ENCODE measurements at regions not wholly inside any gene's neighbourhood (a gene's known extent, or its start where the extent isn't known, plus 50 kb on each side); places are given as distances from the start of the nearest gene placed in this dataset.

- Mint-ChIP-seq H3K4me1 (ENCODE audit: low read depth) (no peaks in the 10 kb centered on the region), H3K27ac (ENCODE audit: unreplicated experiment) (no peak overlapping the region), H3K4me3 (ENCODE audit: unreplicated experiment) (no peak overlapping the region), H3K27me3 (ENCODE audit: low read depth) (peaks cover 2% of the 10 kb centered on the region), H3K36me3 (ENCODE audit: low read depth) (no peaks in the 10 kb centered on the region), H3K9me3 (ENCODE audit: low read depth) (no peaks in the 10 kb centered on the region)
- TF ChIP-seq CTCF (IDR thresholded peaks at IDR 0.05) = no peak
- no peak for DNase-seq (ENCODE audit: low spot score)
Measured at GRCh38 chr4:84177831-84178542, 321.1 kb downstream of the NKX6-1 start.

- no peak for TF ChIP-seq CTCF (IDR thresholded peaks at IDR 0.05)
- Mint-ChIP-seq H3K27ac (ENCODE audit: unreplicated experiment) (no peak overlapping the region), H3K27me3 (ENCODE audit: low read depth) (peaks cover 2% of the 10 kb centered on the region), H3K9me3 (ENCODE audit: low read depth) (no peaks in the 10 kb centered on the region), H3K4me3 (ENCODE audit: unreplicated experiment) (no peak overlapping the region), H3K4me1 (ENCODE audit: low read depth) (no peaks in the 10 kb centered on the region), H3K36me3 (ENCODE audit: low read depth) (no peaks in the 10 kb centered on the region)
- no peak for DNase-seq (ENCODE audit: low spot score)
Measured at GRCh38 chr4:84176016-84176415, 323.1 kb downstream of the NKX6-1 start.

GRCh38 chr4:84171871-84172270 is 327.2 kb downstream of the NKX6-1 start:
- Mint-ChIP-seq H3K4me3 (ENCODE audit: unreplicated experiment) (no peak overlapping the region), H3K4me1 (ENCODE audit: low read depth) (no peaks in the 10 kb centered on the region), H3K27me3 (ENCODE audit: low read depth) (peaks cover 6% of the 10 kb centered on the region), H3K27ac (ENCODE audit: unreplicated experiment) (no peak overlapping the region), H3K9me3 (ENCODE audit: low read depth) (no peaks in the 10 kb centered on the region), H3K36me3 (ENCODE audit: low read depth) (no peaks in the 10 kb centered on the region)
- no peak for DNase-seq (ENCODE audit: low spot score)
- no peak for TF ChIP-seq CTCF (IDR thresholded peaks at IDR 0.05)

- H3K27me3 Mint-ChIP-seq (ENCODE audit: low read depth) = peaks cover 4% of the 10 kb centered on the region
- H3K4me3 Mint-ChIP-seq (ENCODE audit: unreplicated experiment) = no peak overlapping the region
- H3K4me1 Mint-ChIP-seq (ENCODE audit: low read depth) = no peaks in the 10 kb centered on the region
- no peak for DNase-seq (ENCODE audit: low spot score)
- no peaks in the 10 kb centered on the region for H3K9me3 Mint-ChIP-seq (ENCODE audit: low read depth)
- TF ChIP-seq CTCF (IDR thresholded peaks at IDR 0.05) = no peak
- no peak overlapping the region for H3K27ac Mint-ChIP-seq (ENCODE audit: unreplicated experiment)
- no peaks in the 10 kb centered on the region for H3K36me3 Mint-ChIP-seq (ENCODE audit: low read depth)
Measured at GRCh38 chr4:84167564-84167963, 331.5 kb downstream of the NKX6-1 start.

- no peak for TF ChIP-seq CTCF (IDR thresholded peaks at IDR 0.05)
- Mint-ChIP-seq H3K36me3 (ENCODE audit: low read depth) (no peaks in the 10 kb centered on the region), H3K27me3 (ENCODE audit: low read depth) (peaks cover 9% of the 10 kb centered on the region), H3K4me1 (ENCODE audit: low read depth) (no peaks in the 10 kb centered on the region), H3K27ac (ENCODE audit: unreplicated experiment) (no peak overlapping the region), H3K9me3 (ENCODE audit: low read depth) (no peaks in the 10 kb centered on the region), H3K4me3 (ENCODE audit: unreplicated experiment) (no peak overlapping the region)
- DNase-seq (ENCODE audit: low spot score) = no peak
Measured at GRCh38 chr4:84167093-84167492, 332.0 kb downstream of the NKX6-1 start.

All from chondrocyte (in vitro differentiated cells).